WI38 (cell line): ENCODE measurements at regions not wholly inside any gene's neighbourhood (a gene's known extent, or its start where the extent isn't known, plus 50 kb on each side); places are given as distances from the start of the nearest gene placed in this dataset.

Experiments
- H3K4me3 ChIP-seq: 2 replicates; pipeline ENCODE4 v1.5.1; 2011; ENCODE audit warnings: low read depth, mild to moderate bottlenecking, control low read depth, low read length
- CTCF ChIP-seq: IDR thresholded peaks from 2 replicates; pipeline ENCODE4 v1.5.1; 2012; ENCODE audit warnings: low read depth, mild to moderate bottlenecking, control low read depth, low read length

GRCh38 chr9:87160148-87161102, 213.1 kb upstream of the GAS1 start:
- no peak for TF ChIP-seq CTCF

GRCh38 chr9:87167161-87167560, 219.9 kb upstream of the GAS1 start:
- no peak for TF ChIP-seq CTCF
- H3K4me3 ChIP-seq, result no peak overlapping the region

More at GRCh38 chr9:87160148-87161102, 213.1 kb upstream of the GAS1 start:
- H3K4me3 ChIP-seq, result no peak overlapping the region

- no peak overlapping the region for H3K4me3 ChIP-seq
Measured at GRCh38 chr9:87167582-87167981, 220.3 kb upstream of the GAS1 start.

GRCh38 chr9:87178302-87178701, 231.0 kb upstream of the GAS1 start:
- no peak for TF ChIP-seq CTCF
- H3K4me3 ChIP-seq, result no peak overlapping the region

More at GRCh38 chr9:87167582-87167981, 220.3 kb upstream of the GAS1 start:
- no peak for TF ChIP-seq CTCF

GRCh38 chr9:87179553-87180340, 232.4 kb upstream of the GAS1 start:
- no peak for TF ChIP-seq CTCF
- no peak overlapping the region for H3K4me3 ChIP-seq

- no peak for TF ChIP-seq CTCF
- no peak overlapping the region for H3K4me3 ChIP-seq
Measured at GRCh38 chr9:87180361-87180760, 233.1 kb upstream of the GAS1 start.
